ENCODE measurements at regions not wholly inside any gene's neighbourhood (a gene's known extent, or its start where the extent isn't known, plus 50 kb on each side); places are given as distances from the start of the nearest gene placed in this dataset.
"Not testable (repeated sequence)": the region's sequence is repeated elsewhere in the genome, so short reads cannot be mapped to it uniquely, and the experiment has no call there.

GRCh38 chr7:56291-56913 is 136.0 kb upstream of the FAM20C start:
- DNase-seq = peak in 1 of 2 donors; percentile 30

- DNase-seq = no peak
Observed at GRCh38 chr7:57071-57470, 135.3 kb upstream of the FAM20C start.

- peak in 1 of 2 donors; percentile 35 for DNase-seq
Observed at GRCh38 chr7:57482-58255, 134.7 kb upstream of the FAM20C start.

GRCh38 chr7:58316-58715 is 134.1 kb upstream of the FAM20C start:
- no peak for DNase-seq

DNA sequence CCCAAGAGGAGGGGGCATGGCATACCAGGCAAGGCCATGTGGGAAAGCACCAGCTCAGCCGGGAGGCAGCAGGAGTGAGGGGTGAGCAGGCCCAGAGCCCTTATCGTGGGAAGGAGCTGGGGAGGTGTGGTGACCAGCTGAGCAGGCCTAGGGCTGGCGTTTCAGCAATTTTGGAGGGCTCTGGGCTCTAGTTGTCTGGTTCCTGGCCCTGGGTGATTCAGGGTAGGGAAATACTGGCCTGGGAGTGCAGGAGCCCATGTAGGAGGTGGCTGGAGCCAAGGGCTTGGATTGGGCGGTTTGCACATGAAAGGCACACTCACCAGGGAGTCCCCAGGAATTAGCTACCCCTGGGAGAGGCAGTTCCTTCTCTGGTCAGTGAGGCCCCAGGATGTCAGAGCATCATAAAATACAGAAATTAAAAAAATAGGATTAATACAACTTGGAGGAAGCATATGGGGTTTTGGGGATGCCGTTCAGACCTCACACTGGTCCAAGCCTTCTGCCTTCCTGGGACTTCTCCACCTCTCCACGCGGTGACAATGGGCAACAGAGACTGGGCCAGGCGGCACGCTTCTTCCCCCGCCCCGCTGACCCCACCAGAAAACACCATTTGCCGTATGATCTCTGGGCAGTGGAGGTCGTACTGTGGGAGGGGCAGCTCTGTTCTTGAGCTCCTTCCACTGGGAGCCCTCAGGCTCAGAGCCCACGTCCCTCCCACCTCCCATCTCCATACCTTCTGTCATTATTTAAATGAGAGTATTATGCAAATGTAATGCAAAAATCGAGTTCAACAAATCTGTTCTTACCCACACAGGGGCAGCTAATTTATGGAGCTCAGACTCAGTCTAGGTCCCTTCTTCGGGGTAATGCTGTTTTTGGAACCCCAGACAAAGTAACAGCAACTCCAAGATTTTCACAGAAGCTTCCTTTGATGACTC is 133.0 kb upstream of the FAM20C start:
- DNase-seq = no peak

DNA sequence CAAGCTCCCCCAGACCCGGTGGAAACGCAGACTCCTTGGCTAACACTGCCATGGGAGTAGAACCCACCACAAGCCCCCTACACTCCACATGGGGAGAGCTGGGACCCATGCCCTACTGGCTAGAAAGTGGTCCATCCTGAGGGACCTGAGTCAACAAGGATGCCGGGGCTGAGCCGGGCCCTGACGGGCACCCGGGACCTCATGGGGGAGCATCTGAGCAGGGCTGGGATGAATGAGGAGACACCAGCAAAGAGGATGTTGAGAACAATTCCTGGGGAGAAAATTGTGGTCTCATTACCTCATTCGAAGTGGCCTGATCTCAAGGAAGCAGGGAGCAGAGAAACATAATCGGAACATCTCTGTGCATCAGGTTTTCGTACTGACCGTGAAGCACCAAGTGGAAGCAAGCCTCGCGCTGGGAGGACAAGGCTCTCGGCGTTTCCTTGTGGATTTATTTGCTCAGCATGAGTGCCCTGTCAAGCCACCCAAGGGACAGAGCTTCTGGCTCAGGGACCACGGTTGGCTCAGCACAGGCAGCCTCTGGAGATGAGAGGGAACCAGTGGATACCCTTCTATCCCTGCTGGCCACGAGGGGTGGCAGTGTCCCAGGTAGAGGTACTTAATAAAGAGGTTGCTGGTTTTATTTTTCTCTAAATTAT is 132.2 kb upstream of the FAM20C start:
- DNase-seq = no peak

- no peak for DNase-seq
Observed at GRCh38 chr7:60706-61105, 131.7 kb upstream of the FAM20C start.

DNA sequence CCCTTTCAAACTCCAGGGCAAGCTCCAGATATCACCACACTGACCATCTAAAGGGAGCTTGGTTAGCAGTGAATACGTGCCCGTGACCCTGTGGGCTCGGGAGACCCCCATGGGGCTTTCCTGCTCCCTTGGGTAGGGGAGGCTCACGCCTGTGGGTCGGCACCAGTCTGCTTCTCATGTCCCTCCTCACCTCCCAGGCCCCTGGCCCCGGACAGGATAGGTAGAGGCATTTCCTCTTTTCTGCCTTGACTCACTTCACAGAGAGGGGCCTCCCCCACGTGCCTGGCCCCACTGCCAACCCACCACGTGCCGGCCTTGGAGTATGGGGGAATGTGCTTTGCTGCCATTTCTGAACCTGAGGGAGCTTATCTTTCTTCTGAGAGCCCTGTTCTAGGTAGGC is 131.3 kb upstream of the FAM20C start:
- DNase-seq = no peak

DNA sequence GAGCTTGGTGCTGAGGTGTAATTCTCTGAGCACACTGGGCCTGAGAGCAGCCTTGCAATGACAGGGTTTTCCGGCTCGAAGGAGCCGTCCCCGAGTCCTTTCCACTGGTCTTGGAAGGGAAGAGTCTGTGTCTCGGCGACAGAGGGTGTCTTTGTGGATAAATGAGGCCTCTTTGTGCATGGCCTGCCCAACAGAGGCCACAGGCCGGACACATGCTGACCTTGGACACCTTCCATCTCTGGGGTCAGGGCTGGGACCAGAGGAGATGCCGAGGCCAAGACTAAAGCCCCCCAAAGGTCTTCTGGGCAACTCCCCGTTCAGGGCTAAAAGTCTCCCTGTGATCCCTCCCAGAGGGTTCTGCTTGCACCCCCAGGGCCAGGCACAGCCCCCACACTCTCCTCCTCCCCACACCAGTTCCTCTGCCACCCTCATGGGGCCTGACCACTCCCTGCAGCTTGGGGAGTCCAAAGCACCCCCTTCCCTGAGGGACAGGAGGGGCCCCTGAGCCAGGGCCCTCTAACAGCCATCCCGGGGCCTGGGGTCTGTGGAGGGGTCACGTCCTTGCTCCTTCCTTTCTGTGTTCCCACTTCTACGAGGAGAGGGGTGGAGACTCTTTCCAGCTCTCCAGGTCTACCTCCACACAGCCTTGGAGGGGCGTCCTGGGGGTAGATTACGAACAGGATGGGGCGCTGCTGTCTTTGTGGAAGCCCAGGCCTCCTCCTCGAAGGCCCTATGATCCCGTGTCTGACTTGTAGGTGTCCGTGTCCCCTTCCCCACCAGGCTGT is 130.6 kb upstream of the FAM20C start:
- DNase-seq = no peak

DNA sequence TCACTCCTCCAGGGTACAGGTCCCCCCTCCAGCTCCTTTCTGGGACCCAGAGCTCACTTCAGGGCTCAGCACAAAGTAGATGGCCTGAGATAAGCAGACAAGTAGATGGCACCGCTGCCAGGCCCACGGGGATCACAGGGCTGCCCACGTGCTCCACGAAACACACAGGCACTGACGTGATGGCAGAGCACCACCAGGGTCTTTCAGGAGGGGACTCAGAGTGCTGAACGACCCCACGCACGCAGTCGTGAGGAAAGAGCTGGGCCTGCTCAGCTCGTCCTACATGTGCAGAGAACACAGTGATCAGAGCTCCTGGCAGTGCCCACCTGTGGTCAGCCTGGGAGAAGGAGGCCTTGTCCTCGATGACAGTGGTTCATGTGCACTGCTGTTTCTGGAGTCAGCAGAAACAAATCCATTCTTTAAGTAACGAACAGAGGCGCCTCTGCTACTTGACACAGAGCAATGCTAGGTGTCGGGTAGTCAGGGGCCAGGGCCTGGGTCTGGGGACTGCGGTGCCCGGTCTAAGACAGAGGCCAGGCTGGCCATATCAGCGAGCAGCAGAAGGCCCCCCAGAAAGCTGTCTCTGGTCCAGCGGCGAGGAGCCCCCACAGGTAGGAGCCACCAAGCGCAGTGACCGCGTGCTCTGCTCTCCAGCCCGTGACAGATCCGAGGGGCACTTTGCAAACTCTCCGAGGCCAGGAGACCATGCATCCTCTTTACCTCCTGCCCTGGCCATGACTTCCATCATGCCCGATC is 129.8 kb upstream of the FAM20C start:
- DNase-seq = no peak

- DNase-seq = no peak
Observed at GRCh38 chr7:63117-63480, 129.3 kb upstream of the FAM20C start.

- DNase-seq = no peak
Observed at GRCh38 chr7:63521-64021, 128.8 kb upstream of the FAM20C start.

GRCh38 chr7:64098-64915 is 128.1 kb upstream of the FAM20C start:
- DNase-seq = peak; percentile 58 to 62

DNA sequence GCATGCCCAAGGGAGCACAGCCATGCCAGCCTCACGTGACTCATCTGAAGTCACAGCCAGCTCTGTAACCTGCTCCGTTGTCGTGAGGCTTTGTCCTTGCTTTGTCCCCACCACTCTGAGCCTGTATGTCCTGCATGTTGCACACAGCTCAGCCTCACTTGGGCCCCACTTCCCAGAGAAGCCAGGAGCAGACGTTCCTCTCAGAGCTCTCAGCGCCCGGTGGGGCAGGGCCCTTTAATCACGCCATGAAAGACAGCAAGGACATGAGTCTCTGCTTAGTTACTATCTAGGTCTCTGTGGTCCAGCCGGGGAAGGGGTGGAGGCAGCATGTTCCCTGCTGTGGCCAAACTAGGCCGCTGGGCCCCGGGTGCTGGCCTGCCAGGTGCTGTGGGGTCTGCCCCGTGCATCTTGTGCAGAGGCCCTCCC is 127.4 kb upstream of the FAM20C start:
- no peak for DNase-seq

DNA sequence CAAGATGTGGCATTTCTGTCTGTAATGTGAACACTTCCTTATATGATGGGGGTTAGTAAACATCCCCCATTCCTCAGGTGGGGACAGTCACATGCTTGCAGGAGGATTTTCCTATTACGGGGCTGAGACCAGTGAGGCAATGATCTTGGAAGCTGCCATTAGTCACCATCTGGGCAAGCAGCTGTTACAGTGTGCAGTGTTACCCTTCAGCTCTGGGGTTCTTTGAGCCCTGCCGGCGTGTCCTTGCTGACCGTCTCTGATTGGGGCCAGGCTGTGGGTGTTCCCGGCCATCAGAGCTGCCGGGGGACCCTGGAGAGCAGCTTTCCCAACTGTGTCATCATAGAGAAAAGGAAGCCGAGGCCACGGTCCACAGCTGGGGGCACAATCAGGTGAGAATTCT is 126.8 kb upstream of the FAM20C start:
- no peak for DNase-seq

DNA sequence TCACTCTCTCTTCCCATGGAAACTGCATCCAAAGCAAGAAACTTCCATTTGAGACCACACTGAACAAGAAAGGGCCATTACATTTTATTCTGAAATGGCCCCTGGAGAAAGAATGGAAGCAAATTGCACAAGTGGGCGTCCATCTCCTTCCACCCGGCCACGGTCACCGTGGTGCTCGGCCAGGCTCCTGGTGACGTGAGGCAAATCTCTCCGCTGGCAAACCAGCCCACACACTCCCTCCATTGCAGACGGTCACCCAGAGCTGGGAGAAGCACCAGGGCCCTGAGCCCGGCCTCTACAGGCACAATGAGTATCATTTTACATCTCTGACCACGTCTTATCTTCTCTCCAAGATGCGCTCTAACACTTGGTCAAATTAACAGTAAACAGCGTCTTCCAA is 126.1 kb upstream of the FAM20C start:
- DNase-seq = no peak

DNA sequence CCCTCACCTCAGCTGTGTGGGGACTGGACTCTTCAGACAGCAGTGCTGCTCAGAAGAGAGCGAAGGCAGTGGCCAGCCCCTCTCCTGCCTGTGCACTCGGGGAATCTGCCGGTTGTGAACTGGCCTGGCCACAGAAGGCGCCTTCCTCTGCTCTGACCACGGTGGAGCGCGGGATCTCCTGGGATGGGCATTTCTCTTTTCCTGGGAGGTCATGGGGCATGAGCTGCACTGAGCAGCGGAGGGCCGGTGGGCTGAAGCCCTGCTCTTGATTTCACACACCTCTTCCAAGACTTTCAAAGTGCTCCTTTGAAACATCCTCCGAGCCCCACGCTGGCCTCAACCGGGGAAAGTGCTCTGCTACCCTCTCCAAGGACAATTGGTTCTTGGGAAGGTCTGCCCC is 125.6 kb upstream of the FAM20C start:
- no peak for DNase-seq

GRCh38 chr7:67661-68395 is 124.5 kb upstream of the FAM20C start:
- no peak for DNase-seq

DNA sequence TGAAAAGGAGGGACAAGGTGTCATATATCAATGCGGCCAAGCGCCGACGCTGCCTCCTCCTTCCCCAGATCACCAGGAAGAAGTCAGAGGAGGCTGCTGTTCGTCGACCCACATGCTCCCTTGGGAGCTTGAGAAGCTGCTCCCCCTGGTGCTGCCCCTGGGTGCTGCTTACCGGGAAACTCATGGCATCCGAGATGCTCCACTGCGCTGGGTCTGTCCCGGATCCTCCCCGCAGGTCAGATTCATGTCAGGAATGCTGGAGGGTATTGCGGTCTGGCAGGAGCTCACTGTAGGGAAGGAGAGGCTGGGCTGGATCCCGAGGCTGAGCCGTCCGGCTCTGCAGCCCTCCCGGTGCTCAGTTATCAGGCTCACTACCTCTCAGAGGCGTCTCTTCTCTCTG is 123.7 kb upstream of the FAM20C start:
- DNase-seq = no peak

GRCh38 chr7:69052-69451 is 123.3 kb upstream of the FAM20C start:
- DNase-seq = not testable (repeated sequence)
